GM12801 (cell line): ENCODE measurements at regions not wholly inside any gene's neighbourhood (a gene's known extent, or its start where the extent isn't known, plus 50 kb on each side); places are given as distances from the start of the nearest gene placed in this dataset.

Source experiments
- TF ChIP-seq, protein P1 (sequence below): IDR thresholded peaks from one replicate; pipeline ENCODE4 v1.5.1; 2011; ENCODE audit warnings: control low read depth; ENCODE audit not compliant: insufficient read length; ENCODE audit errors: extremely low read depth

- TF ChIP-seq, protein P1, sequence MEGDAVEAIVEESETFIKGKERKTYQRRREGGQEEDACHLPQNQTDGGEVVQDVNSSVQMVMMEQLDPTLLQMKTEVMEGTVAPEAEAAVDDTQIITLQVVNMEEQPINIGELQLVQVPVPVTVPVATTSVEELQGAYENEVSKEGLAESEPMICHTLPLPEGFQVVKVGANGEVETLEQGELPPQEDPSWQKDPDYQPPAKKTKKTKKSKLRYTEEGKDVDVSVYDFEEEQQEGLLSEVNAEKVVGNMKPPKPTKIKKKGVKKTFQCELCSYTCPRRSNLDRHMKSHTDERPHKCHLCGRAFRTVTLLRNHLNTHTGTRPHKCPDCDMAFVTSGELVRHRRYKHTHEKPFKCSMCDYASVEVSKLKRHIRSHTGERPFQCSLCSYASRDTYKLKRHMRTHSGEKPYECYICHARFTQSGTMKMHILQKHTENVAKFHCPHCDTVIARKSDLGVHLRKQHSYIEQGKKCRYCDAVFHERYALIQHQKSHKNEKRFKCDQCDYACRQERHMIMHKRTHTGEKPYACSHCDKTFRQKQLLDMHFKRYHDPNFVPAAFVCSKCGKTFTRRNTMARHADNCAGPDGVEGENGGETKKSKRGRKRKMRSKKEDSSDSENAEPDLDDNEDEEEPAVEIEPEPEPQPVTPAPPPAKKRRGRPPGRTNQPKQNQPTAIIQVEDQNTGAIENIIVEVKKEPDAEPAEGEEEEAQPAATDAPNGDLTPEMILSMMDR = no peak
Observed at GRCh38 chr4:182136201-182136600, 107.0 kb upstream of the TENM3 start.

DNA sequence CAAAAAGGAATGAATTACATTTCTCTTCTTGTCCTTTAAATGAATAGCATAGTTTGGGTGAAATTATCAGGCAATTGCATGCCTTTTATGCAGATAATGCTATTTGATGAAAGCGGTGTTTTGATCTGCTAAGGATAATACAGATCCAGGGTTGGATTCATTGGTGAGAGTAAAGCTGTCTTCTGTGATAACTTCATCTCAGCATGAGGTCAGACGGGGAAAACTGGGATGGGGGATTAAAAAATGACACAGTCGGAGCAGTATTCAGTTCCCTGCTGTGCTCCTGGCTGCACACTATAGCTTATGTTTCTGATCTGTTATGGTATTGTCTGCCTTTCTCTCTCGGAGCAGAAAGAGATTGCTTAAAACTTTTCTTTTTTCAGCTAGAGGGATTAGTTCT, 105.9 kb upstream of the TENM3 start:
- TF ChIP-seq, protein P1 = no peak

DNA sequence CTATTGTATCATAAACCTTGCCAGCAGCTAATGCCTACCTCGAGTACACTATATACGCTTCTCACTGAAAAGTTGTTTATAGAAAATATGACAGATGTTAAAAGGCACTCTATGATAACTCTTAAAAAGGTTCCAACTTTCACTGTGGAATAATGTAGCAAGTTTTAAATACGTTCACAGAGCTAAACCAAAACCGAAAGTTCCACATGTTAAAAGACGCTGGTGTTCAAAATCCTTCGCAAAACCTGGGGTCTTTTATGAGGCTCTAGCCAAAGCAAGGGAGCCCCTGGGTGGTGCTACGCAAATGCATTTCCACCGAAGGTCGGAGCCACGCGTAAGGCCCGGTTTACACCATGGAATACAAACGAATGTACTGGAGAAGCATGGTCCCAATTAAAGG, 103.7 kb upstream of the TENM3 start:
- TF ChIP-seq, protein P1 = no peak

- TF ChIP-seq, protein P1 = no peak
Observed at GRCh38 chr4:182140547-182140946, 102.7 kb upstream of the TENM3 start.

- TF ChIP-seq, protein P1 = no peak
Observed at GRCh38 chr4:182141061-182141460, 102.1 kb upstream of the TENM3 start.

DNA sequence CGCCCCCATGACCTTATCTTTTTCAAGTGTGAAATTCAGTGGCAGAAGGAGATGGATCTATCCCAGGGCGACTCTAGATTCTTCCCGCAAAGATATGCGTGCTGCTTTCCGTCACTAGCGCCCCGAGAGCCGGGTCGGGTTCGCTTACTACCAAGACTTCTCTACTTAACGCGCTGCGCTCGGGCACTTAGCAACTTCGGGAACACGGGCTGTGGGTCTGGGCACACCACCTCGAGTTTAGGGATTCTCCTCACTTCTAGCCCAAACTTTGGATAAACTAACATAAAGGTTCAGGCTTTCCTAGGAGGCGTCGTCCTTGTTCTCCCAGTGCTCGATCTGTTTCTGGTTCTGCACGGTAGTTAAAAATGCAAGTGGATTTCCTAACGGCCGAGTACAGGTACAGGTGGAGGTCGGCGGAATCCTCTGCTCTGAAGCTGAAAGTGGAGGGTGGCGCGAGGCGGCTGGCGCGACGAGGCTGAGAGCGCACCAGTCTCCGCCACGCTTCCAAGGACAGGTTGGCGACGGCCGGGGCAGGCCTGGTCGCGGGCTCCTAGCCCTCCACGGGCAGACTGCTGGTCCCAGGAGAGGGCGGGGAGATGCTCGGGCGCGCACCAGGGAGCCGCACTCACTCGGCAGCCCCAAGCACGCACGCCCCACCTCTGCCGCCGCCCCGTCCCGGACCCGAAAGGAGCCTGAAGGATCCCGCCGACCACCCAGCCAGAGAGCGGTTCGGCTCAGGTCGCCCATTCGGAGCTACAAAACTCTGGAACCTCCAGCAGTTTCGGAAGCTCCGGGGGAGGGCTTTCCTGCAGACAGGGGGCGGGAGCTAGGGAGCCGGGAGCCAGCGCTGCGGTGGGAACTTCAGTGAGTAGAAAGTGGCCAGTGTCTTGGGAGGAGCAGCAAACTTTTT, 100.8 kb upstream of the TENM3 start:
- TF ChIP-seq, protein P1 = no peak

- TF ChIP-seq, protein P1 = no peak
Observed at GRCh38 chr4:182143086-182143821, 99.9 kb upstream of the TENM3 start.
